CD8-positive, alpha-beta memory T cell (primary cell): ENCODE measurements at regions not wholly inside any gene's neighbourhood (a gene's known extent, or its start where the extent isn't known, plus 50 kb on each side); places are given as distances from the start of the nearest gene placed in this dataset.

Source experiments
- CTCF ChIA-PET: fragments of 350-600 bp; sonication (Branson Sonifier 250); formaldehyde crosslinking; loops from one replicate; lab custom pipeline; 2021; ENCODE audit warnings: antibody characterized with exemption; lab: Charles Lee
- POLR2A ChIA-PET: fragments of 350-600 bp; sonication (Branson Sonifier 250); formaldehyde crosslinking; loops from one replicate; lab custom pipeline; 2021; ENCODE audit warnings: antibody characterized with exemption; lab: Charles Lee
- DNase-seq, 5 donors: peaks; one replicate each; pipeline versions ENCODE4 v3.0.0 to v3.0.0-alpha.2; 2020 to 2022; ENCODE audit warnings: mixed read lengths in 1 of 5
- H3K27ac ChIP-seq: one replicate; pipeline ENCODE4 v1.7.0; 2013; ENCODE audit warnings: low read depth, mild to moderate bottlenecking, low read length, moderate library complexity
- H3K27me3 ChIP-seq: 2 replicates; pipeline ENCODE4 v1.7.0; 2013; ENCODE audit warnings: low read length, mild to moderate bottlenecking; ENCODE audit not compliant: insufficient read depth, poor library complexity, severe bottlenecking
- H3K36me3 ChIP-seq: 2 replicates; pipeline ENCODE4 v1.7.0; 2013; ENCODE audit warnings: mild to moderate bottlenecking, low read length, moderate library complexity; ENCODE audit not compliant: insufficient read depth
- H3K4me1 ChIP-seq: 2 replicates; pipeline ENCODE4 v1.7.0; 2013; ENCODE audit warnings: mild to moderate bottlenecking, low read length, moderate library complexity; ENCODE audit not compliant: insufficient read depth
- H3K4me3 ChIP-seq: 2 replicates; pipeline ENCODE4 v1.7.0; 2013; ENCODE audit warnings: mild to moderate bottlenecking, low read length
- H3K9me3 ChIP-seq: 2 replicates; pipeline ENCODE4 v1.7.0; 2013; ENCODE audit warnings: mild to moderate bottlenecking, low read length
- H3K27ac Mint-ChIP-seq, 8 donors: one replicate each; pipeline ENCODE4 v1.8.0; 2020 to 2021; ENCODE audit warnings: mixed read lengths in 8 of 8, mild to moderate bottlenecking in 6 of 8, inconsistent platforms in 3 of 8, moderate library complexity in 3 of 8
- H3K27me3 Mint-ChIP-seq, 2 donors: one replicate each; pipeline ENCODE4 v1.8.0; 2020 to 2021; ENCODE audit warnings: mixed read lengths in 2 of 2, mild to moderate bottlenecking in 1 of 2, moderate library complexity in 1 of 2
- H3K36me3 Mint-ChIP-seq, 3 donors: one replicate each; pipeline ENCODE4 v1.8.0; 2020 to 2021; ENCODE audit warnings: mixed read lengths in 3 of 3, inconsistent platforms in 1 of 3, mild to moderate bottlenecking in 1 of 3
- H3K4me1 Mint-ChIP-seq, 3 donors: one replicate each; pipeline ENCODE4 v1.8.0; 2020 to 2021; ENCODE audit warnings: mixed read lengths in 3 of 3, inconsistent platforms in 1 of 3, mild to moderate bottlenecking in 1 of 3
- H3K4me3 Mint-ChIP-seq, 7 donors: one replicate each; pipeline ENCODE4 v1.8.0; 2020 to 2021; ENCODE audit warnings: mixed read lengths in 7 of 7, mild to moderate bottlenecking in 6 of 7, moderate library complexity in 4 of 7, inconsistent platforms in 2 of 7
- H3K9me3 Mint-ChIP-seq, 5 donors: one replicate each; pipeline ENCODE4 v1.8.0; 2020 to 2022; ENCODE audit warnings: mixed read lengths in 5 of 5, mild to moderate bottlenecking in 3 of 5, moderate library complexity in 2 of 5, inconsistent platforms in 1 of 5

GRCh38 chr5:74360535-74361210 is 279.9 kb downstream of the ENC1 start:
- H3K36me3 Mint-ChIP-seq = no peaks in the 10 kb centered on the region
- no peak overlapping the region for H3K4me3 ChIP-seq
- no peaks in the 10 kb centered on the region for H3K4me1 ChIP-seq
- H3K4me1 Mint-ChIP-seq = no peaks in the 10 kb centered on the region
- CTCF ChIA-PET = no interaction called here
- H3K27ac ChIP-seq = no peak overlapping the region
- H3K4me3 Mint-ChIP-seq = no peak overlapping the region
- no peak for DNase-seq
- POLR2A ChIA-PET = no interaction called here
- no peaks in the 10 kb centered on the region for H3K36me3 ChIP-seq
- H3K27me3 ChIP-seq = no peaks in the 10 kb centered on the region
- peaks cover 7 to 14% of the 10 kb centered on the region in 2 donors for H3K27me3 Mint-ChIP-seq
- H3K9me3 Mint-ChIP-seq = peaks cover 0 to 4% (median 0%) of the 10 kb centered on the region in 5 donors
- H3K9me3 ChIP-seq = no peaks in the 10 kb centered on the region
- H3K27ac Mint-ChIP-seq = no peak overlapping the region

- Histone ChIP-seq H3K27ac (no peak overlapping the region), H3K4me3 (no peak overlapping the region), H3K9me3 (no peaks in the 10 kb centered on the region), H3K27me3 (no peaks in the 10 kb centered on the region), H3K4me1 (no peaks in the 10 kb centered on the region), H3K36me3 (no peaks in the 10 kb centered on the region)
- DNase-seq = no peak
- ChIA-PET CTCF (no interaction called here), POLR2A (no interaction called here)
- peaks cover 3 to 5% of the 10 kb centered on the region in 2 donors for H3K27me3 Mint-ChIP-seq
- H3K4me3 Mint-ChIP-seq = no peak overlapping the region
- H3K27ac Mint-ChIP-seq = no peak overlapping the region
- H3K36me3 Mint-ChIP-seq = no peaks in the 10 kb centered on the region
- H3K9me3 Mint-ChIP-seq = no peaks in the 10 kb centered on the region
- no peaks in the 10 kb centered on the region for H3K4me1 Mint-ChIP-seq
Measured at GRCh38 chr5:74357827-74358226, 282.7 kb downstream of the ENC1 start.

DNA sequence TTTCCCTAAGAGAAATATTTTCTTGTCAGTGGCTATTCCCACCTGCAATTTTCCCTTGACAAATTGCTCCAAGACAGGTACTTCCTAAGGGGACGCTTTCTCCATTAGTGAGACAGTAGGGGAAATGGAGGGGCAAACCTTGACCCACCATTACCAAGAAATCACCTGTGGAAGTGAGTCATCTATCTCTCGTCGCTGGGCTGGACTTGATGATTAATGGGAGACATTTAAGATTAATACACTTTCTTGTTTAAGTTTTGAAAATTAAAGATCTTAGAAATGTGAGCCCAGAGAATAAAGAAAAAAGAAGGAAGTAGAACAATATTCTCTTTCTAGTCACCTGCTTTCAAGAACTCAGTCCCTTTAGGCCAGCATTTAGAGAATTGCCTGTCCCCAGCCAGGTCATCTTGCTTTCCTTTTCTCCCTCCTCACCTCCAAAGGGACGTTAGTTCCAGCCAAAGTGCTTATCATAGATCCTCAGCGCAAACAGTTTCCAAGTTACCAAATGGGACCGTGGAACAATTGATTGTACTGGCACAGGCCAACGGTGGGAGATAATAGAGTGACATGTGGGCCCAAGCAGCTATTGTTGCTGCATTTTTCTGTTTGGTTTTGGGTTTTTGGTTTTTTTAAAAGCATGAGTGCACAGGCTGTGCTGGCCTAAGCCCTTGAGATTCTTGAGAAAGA is 284.4 kb downstream of the ENC1 start:
- no peak overlapping the region for H3K27ac Mint-ChIP-seq
- ChIA-PET CTCF (no interaction called here), POLR2A (no interaction called here)
- DNase-seq = no peak
- Histone ChIP-seq H3K9me3 (no peaks in the 10 kb centered on the region), H3K36me3 (no peaks in the 10 kb centered on the region), H3K4me3 (no peak overlapping the region), H3K27me3 (no peaks in the 10 kb centered on the region), H3K4me1 (no peaks in the 10 kb centered on the region), H3K27ac (no peak overlapping the region)
- no peaks in the 10 kb centered on the region for H3K36me3 Mint-ChIP-seq
- no peak overlapping the region for H3K4me3 Mint-ChIP-seq
- H3K27me3 Mint-ChIP-seq = peaks cover 6 to 19% of the 10 kb centered on the region in 2 donors
- H3K4me1 Mint-ChIP-seq = no peaks in the 10 kb centered on the region
- no peaks in the 10 kb centered on the region for H3K9me3 Mint-ChIP-seq

DNA sequence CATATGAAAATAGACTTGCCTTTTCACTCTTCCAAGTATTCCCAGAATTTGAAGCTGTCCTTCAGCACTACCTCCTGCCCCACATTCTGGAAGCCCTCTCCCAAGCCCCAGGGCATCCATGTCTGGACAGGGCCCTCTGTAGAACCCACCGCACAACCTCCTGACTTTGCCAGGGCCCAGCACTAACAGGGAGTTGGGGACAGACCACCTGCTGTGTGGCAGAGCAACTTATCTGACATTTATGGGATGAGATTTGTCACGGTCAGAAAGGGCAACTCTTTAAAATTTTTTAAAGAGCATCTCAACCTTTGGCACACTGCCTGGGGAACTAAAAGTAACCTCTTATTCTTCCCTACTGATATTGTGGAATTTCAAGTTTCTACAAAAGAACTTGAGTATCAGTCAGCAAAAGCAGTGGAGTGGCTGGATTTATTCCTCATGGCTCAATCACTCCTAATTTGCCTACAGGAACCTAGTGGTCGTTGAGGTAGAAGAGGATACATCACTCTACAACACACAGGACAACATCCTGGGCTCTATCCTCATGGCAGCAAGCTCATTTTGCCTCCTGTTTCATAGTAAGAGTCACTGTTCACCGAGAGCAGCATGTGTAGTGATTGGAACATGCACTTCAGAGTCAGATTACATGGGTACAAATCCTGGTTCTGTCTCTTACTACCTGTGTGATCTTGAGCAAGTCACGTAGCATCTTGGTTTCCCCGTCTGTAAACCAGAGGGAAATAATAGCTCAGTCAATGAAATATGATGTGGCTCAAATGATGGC is 285.3 kb downstream of the ENC1 start:
- Mint-ChIP-seq H3K4me3 (no peak overlapping the region), H3K27ac (no peak overlapping the region), H3K4me1 (no peaks in the 10 kb centered on the region), H3K9me3 (no peaks in the 10 kb centered on the region), H3K36me3 (no peaks in the 10 kb centered on the region), H3K27me3 (peaks cover 7 to 23% of the 10 kb centered on the region in 2 donors)
- no peak overlapping the region for H3K27ac ChIP-seq
- H3K4me3 ChIP-seq = no peak overlapping the region
- H3K9me3 ChIP-seq = no peaks in the 10 kb centered on the region
- H3K4me1 ChIP-seq = no peaks in the 10 kb centered on the region
- CTCF ChIA-PET = no interaction called here
- POLR2A ChIA-PET = no interaction called here
- no peaks in the 10 kb centered on the region for H3K27me3 ChIP-seq
- no peak for DNase-seq
- no peaks in the 10 kb centered on the region for H3K36me3 ChIP-seq

GRCh38 chr5:74352256-74352655 is 288.3 kb downstream of the ENC1 start:
- H3K27me3 Mint-ChIP-seq = peaks cover 14 to 27% of the 10 kb centered on the region in 2 donors
- POLR2A ChIA-PET = no interaction called here
- CTCF ChIA-PET = no interaction called here

DNA sequence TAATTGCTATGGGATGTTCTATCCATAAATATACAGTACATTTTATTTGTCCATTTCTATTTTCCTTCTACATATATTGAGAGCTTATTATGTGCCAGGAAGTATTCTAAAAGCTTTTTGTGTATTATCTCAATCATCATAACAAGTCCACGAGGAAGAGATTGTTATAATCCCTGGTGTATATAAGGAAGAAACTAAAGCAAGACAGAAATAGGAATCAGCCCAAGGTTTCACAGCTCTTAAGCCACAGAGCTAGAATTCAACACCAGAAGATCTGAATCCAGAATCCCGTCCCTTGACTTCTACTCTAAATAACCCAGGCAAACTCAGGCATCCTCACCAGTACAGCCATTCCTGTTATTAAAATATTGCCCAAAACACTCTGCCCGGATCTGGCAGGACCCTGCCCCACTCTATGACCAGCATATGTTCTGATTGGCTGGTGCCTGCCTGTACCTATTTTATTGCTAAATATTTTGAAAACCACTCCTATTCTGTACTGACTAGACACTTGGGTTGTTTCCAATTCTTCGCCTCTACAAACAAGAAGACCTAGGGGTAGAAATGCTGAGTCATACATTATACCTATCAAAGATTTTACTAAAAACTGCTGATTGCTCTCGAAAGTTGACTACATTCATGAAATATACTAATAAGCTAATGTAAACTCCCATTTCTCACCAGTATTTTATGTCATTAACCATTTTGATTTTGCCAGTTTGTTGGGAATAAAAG is 297.4 kb downstream of the ENC1 start:
- Mint-ChIP-seq H3K4me1 (no peaks in the 10 kb centered on the region), H3K9me3 (peaks cover 0 to 9% (median 1%) of the 10 kb centered on the region in 5 donors), H3K27ac (no peak overlapping the region), H3K4me3 (no peak overlapping the region), H3K27me3 (peaks cover 3 to 14% of the 10 kb centered on the region in 2 donors), H3K36me3 (no peaks in the 10 kb centered on the region)
- ChIA-PET CTCF (no interaction called here), POLR2A (no interaction called here)
- no peaks in the 10 kb centered on the region for H3K27me3 ChIP-seq
- no peak overlapping the region for H3K4me3 ChIP-seq
- H3K36me3 ChIP-seq = no peaks in the 10 kb centered on the region
- H3K27ac ChIP-seq = no peak overlapping the region
- no peak for DNase-seq
- no peaks in the 10 kb centered on the region for H3K9me3 ChIP-seq
- H3K4me1 ChIP-seq = no peaks in the 10 kb centered on the region

More at GRCh38 chr5:74352256-74352655, 288.3 kb downstream of the ENC1 start:
- no peak overlapping the region for H3K27ac Mint-ChIP-seq
- no peaks in the 10 kb centered on the region for H3K9me3 ChIP-seq
- H3K9me3 Mint-ChIP-seq = peaks cover 0 to 13% (median 1%) of the 10 kb centered on the region in 5 donors
- no peak overlapping the region for H3K4me3 Mint-ChIP-seq
- H3K27me3 ChIP-seq = no peaks in the 10 kb centered on the region
- H3K36me3 ChIP-seq = no peaks in the 10 kb centered on the region
- H3K4me1 Mint-ChIP-seq = no peaks in the 10 kb centered on the region
- H3K4me1 ChIP-seq = no peaks in the 10 kb centered on the region
- no peak for DNase-seq
- no peak overlapping the region for H3K27ac ChIP-seq
- no peak overlapping the region for H3K4me3 ChIP-seq
- H3K36me3 Mint-ChIP-seq = no peaks in the 10 kb centered on the region

GRCh38 chr5:74342182-74342581 is 298.3 kb downstream of the ENC1 start:
- ChIA-PET CTCF (no interaction called here), POLR2A (no interaction called here)
- Mint-ChIP-seq H3K4me3 (no peak overlapping the region), H3K9me3 (peaks cover 0 to 3% (median 0%) of the 10 kb centered on the region in 5 donors), H3K27ac (no peak overlapping the region), H3K36me3 (no peaks in the 10 kb centered on the region), H3K4me1 (no peaks in the 10 kb centered on the region), H3K27me3 (peaks cover 8 to 11% of the 10 kb centered on the region in 2 donors)
- Histone ChIP-seq H3K27ac (no peak overlapping the region), H3K36me3 (no peaks in the 10 kb centered on the region), H3K9me3 (no peaks in the 10 kb centered on the region), H3K4me1 (no peaks in the 10 kb centered on the region), H3K4me3 (no peak overlapping the region), H3K27me3 (no peaks in the 10 kb centered on the region)
- no peak for DNase-seq
